Hepatocyte (in vitro differentiated cells): ENCODE measurements at regions not wholly inside any gene's neighbourhood (a gene's known extent, or its start where the extent isn't known, plus 50 kb on each side); places are given as distances from the start of the nearest gene placed in this dataset.

Experiments
- EZH2 ChIP-seq: fragments of 200-600 bp; sonication (generic); IDR thresholded peaks from 2 replicates; pipeline ENCODE4 v1.6.1; 2016; ENCODE audit warnings: antibody characterized with exemption, mild to moderate bottlenecking, borderline replicate concordance
- EZH2phosphoT487 ChIP-seq: fragments of 200-600 bp; sonication (generic); IDR thresholded peaks from one replicate; pipeline ENCODE4 v1.6.1; 2018; ENCODE audit warnings: antibody characterized with exemption, mild to moderate bottlenecking, low read depth, moderate library complexity; ENCODE audit not compliant: unreplicated experiment, severe bottlenecking
- TF ChIP-seq, protein P1 (sequence below): fragments of 200-600 bp; sonication (generic); IDR thresholded peaks from 2 replicates; pipeline ENCODE4 v1.5.1; 2016; ENCODE audit warnings: antibody characterized with exemption, mild to moderate bottlenecking; ENCODE audit not compliant: poor library complexity

DNA sequence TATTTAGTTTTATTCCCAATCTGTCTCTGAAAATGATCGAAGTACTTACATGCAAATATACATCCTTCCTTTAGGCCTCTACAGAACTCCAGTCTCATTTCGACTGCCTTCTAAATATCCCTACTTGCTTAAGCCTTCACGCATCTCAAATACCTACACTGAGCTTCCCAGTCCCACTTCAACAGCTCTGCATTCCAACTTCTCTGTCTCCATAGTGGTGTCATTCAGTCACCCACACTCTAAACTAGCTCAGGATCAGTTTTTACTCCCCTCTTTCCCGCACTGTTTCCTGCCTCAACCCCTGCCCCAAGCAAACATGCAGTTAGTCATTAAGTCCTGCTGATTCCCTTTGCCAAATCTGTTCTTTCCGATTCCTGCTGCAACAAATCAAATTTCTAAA, 91.8 kb upstream of the PREP start:
- TF ChIP-seq EZH2 (no peak), EZH2phosphoT487 (no peak)
- TF ChIP-seq, protein P1, sequence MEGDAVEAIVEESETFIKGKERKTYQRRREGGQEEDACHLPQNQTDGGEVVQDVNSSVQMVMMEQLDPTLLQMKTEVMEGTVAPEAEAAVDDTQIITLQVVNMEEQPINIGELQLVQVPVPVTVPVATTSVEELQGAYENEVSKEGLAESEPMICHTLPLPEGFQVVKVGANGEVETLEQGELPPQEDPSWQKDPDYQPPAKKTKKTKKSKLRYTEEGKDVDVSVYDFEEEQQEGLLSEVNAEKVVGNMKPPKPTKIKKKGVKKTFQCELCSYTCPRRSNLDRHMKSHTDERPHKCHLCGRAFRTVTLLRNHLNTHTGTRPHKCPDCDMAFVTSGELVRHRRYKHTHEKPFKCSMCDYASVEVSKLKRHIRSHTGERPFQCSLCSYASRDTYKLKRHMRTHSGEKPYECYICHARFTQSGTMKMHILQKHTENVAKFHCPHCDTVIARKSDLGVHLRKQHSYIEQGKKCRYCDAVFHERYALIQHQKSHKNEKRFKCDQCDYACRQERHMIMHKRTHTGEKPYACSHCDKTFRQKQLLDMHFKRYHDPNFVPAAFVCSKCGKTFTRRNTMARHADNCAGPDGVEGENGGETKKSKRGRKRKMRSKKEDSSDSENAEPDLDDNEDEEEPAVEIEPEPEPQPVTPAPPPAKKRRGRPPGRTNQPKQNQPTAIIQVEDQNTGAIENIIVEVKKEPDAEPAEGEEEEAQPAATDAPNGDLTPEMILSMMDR: no peak
